ENCODE measurements at regions not wholly inside any gene's neighbourhood (a gene's known extent, or its start where the extent isn't known, plus 50 kb on each side); places are given as distances from the start of the nearest gene placed in this dataset.

DNA sequence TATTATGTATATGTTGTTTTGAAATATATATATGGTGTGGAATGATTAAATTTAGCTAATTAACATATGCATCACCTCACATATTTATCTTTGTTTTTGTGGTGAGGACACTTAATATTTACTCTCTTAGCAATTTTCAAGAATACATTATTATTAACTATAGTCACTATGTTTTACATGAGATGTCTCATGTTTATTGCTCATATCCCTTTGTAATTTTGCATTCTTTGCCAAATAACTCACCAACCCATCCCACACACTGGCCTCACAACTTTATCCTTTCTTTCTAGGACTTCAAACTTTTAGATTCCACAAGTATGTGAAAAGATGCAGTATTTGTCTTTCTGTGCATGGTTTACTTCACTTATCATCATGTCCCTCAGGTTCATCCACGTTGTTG lies 950.2 kb upstream of the CADM2 start:
- no peak overlapping the region for H3K27ac Mint-ChIP-seq
- peaks cover 0 to 24% of the 10 kb centered on the region in 2 donors for H3K36me3 Mint-ChIP-seq
- DNase-seq (ENCODE audit: low spot score in 2 of 2): no peak
- ATAC-seq: no peak
- H3K9me3 Mint-ChIP-seq: peaks cover 5 to 27% of the 10 kb centered on the region in 2 donors

DNA sequence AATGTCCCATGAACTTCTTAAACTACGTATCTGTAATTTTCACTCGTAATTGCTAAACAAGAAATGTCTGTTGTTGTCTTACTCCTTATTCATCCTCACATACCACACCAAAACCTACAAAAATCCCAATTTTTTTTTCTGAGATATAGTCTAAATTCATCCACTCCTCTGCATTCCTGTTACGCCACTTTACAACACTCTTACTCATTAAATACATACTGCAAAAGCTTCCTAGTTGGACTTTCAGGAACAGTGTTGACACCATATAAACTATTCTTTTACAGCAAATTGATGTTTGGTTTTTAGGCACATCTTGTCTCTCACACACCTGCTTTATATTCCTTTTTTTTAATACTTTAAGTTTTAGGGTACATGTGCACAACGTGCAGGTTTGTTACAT lies 934.9 kb upstream of the CADM2 start:
- Mint-ChIP-seq H3K36me3 (no peaks in the 10 kb centered on the region), H3K27ac (no peak overlapping the region), H3K9me3 (peaks cover 9 to 19% of the 10 kb centered on the region in 2 donors)
- DNase-seq (ENCODE audit: low spot score in 2 of 2) (no peak), ATAC-seq (no peak)

DNA sequence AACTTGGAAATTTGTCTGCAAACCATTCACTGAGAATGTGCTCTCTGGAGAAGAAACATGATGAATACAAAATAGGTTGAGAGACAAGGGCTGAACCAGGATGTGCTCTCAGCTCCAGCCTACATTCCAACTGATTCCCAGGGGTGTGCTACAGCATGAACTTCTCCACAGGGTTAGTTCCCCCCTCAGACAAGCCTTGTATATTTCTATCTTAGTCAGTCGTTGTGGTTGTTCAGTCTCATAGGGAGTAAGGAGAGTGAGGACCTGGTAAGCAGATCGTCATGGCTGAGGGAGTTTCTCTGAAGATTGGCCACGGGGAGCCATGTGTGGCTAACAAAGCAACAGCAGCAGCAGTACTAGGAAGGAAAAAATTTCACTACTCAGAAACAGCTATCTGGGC lies 919.7 kb upstream of the CADM2 start:
- Mint-ChIP-seq H3K9me3 (peaks cover 44 to 46% of the 10 kb centered on the region in 2 donors), H3K36me3 (no peaks in the 10 kb centered on the region), H3K27ac (no peak overlapping the region)
- DNase-seq (ENCODE audit: low spot score in 2 of 2) (no peak), ATAC-seq (no peak)

DNA sequence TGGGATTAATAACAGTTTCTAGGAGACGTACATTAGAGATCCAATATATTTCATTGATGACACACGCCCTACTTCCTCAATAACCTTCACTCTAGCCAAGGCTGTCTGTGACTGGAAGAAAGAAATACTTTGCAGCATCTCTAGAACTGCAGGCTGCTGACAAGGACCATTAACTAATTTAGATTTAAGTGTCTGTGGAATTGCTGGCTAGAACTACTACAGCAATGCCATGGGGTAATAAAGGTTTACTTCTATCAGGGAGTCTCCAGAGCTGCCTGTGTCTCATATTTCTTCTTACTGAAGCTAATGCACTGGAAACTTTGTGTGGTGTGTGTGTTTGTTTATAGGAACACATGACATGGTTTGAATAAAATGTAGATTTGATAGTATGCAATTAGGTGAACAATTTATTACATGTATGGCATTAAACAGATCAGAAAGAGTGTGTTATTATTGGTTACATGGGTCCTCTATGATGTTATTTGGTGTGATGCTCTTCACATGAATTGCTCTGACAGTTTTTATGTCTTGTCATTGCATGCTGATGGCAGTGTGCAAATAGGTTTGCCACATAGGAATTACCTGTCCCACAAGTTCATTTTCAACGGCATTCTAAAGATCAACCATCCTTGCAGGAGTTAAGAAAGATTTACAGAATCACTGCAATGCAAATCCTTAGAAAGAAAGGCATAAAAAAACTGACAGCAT lies 916.2 kb upstream of the CADM2 start:
- ATAC-seq (no peak), DNase-seq (ENCODE audit: low spot score in 2 of 2) (no peak)
- Mint-ChIP-seq H3K36me3 (no peaks in the 10 kb centered on the region), H3K9me3 (peaks cover 20 to 28% of the 10 kb centered on the region in 2 donors), H3K27ac (no peak overlapping the region)

DNA sequence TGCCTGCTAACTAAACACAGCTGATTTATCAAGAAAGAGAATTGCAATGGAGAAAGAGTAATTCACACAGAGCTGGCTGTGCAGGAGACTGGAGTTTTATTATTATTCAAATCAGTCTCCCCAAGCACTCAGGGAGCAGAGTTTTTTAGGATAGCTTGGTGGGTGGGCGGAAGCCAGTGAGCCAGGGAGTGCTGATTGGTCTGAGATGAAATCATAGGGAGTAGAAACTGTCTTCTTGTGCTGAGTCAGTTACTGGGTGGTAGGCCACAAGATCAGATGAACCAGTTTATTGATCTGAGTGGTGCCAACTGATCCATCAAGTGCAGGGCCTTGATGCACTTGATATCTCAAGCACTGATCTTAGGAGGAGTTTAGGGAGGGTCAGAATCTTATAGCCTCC lies 891.9 kb upstream of the CADM2 start:
- peaks cover 0 to 5% of the 10 kb centered on the region in 2 donors for H3K9me3 Mint-ChIP-seq
- DNase-seq (ENCODE audit: low spot score in 2 of 2): no peak
- no peak overlapping the region for H3K27ac Mint-ChIP-seq
- H3K36me3 Mint-ChIP-seq: peaks cover 0 to 5% of the 10 kb centered on the region in 2 donors
- no peak for ATAC-seq

DNA sequence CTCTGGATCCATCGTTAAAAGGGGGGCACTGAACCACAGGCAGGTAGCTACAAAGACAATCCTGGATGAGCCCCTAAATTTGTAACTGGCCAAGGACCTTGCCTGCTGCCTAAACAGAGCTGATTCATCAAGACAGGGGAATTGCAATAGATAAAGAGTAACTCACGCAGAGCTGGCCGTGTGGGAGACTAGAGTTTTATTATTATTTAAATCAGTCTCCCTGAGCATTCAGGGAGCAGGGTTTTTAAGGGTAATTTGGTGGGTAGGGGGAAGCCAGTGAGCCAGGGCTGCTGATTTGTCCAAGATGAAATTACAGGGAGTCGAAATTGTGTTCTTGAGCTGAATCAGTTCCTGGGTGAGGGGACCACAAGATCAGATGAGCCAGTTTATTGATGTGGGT lies 885.1 kb upstream of the CADM2 start:
- no peak for DNase-seq (ENCODE audit: low spot score in 2 of 2)
- no peak for ATAC-seq
- Mint-ChIP-seq H3K27ac (no peak overlapping the region), H3K36me3 (no peaks in the 10 kb centered on the region), H3K9me3 (peaks cover 4 to 12% of the 10 kb centered on the region in 2 donors)

DNA sequence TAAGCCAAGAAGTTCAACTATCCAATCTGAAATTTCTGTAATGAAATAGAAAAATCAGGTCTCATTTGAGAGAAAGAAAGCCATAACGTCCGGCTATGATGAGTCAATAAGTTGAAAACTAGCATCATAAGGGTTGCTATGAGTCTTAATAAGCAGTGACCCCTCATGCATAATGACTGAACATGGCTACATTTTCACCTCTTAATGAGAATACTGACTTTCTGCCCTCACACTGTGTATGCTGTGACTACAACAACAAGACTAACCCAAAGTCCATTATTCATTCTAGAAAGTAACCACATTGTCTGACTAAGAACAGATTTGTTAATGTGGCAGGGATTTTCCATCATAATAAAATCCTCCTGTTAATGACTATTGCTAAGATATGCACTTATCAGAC lies 884.0 kb upstream of the CADM2 start:
- no peak overlapping the region for H3K27ac Mint-ChIP-seq
- H3K9me3 Mint-ChIP-seq: peaks cover 4 to 12% of the 10 kb centered on the region in 2 donors
- DNase-seq (ENCODE audit: low spot score in 2 of 2): no peak
- H3K36me3 Mint-ChIP-seq: no peaks in the 10 kb centered on the region
- no peak for ATAC-seq

DNA sequence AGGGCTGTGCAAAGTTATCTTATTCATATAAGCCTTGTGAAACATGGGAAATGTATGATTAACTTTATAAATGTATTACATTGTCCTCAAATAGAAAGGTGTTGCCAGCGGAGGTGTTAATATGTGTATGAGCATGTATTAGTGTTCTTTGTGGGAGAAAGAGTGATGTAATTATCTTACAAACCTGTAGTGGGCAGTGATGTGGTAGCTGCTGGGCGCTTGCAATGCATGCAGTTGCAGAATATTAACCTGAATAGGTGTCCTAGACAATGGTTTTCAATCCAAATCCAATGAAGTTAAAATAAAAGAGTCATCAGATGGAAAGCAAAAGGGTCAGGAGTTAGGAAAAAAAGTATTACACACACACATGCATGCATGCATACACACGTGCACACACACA lies 881.3 kb upstream of the CADM2 start:
- Mint-ChIP-seq H3K36me3 (no peaks in the 10 kb centered on the region), H3K27ac (no peak overlapping the region), H3K9me3 (peaks cover 4 to 12% of the 10 kb centered on the region in 2 donors)
- ATAC-seq (no peak), DNase-seq (ENCODE audit: low spot score in 2 of 2) (no peak)

DNA sequence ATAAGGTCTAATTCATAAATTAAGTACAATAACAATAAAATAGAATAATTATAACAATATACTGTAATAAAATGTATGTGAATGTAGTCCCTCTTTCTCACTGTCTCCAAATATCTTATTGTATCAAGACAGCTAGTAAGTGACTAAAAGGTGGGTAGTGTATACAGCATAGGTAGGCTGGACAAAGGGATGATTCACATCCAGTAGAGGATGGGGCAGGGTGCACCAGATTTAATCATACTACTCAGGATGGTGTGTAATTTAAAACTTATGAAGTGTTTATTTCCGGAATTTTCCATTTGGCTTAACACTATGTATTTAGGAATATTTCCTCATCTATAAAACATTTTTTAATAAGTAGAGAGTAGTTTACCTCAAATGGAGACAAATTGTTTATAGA lies 876.1 kb upstream of the CADM2 start:
- H3K36me3 Mint-ChIP-seq: peaks cover 0 to 5% of the 10 kb centered on the region in 2 donors

DNA sequence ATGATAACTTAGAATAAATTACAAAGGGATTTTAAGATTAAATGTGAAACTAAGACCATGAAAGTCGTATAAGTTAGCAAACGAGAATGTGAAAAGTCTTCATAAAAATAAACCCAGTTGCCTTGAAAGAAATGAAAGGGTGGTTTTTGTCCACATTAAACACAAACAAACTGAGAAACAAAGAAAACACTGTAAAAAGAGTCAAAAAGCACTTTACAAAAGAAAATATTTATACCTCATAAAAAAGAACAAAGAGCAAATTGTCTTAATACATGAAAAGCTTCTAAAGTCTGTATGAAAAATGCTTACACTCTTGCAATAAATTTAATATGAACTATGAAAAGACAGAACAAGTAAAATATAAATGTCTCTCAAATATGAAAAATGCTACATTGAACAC lies 865.9 kb upstream of the CADM2 start:
- Mint-ChIP-seq H3K36me3 (peaks cover 0 to 6% of the 10 kb centered on the region in 2 donors), H3K9me3 (peaks cover 8 to 12% of the 10 kb centered on the region in 2 donors), H3K27ac (no peak overlapping the region)
- no peak for DNase-seq (ENCODE audit: low spot score in 2 of 2)
- ATAC-seq: no peak

More for the DNA sequence above, 876.1 kb upstream of the CADM2 start:
- peaks cover 6% of the 10 kb centered on the region in 2 donors for H3K9me3 Mint-ChIP-seq
- ATAC-seq (no peak), DNase-seq (ENCODE audit: low spot score in 2 of 2) (no peak)
- no peak overlapping the region for H3K27ac Mint-ChIP-seq

DNA sequence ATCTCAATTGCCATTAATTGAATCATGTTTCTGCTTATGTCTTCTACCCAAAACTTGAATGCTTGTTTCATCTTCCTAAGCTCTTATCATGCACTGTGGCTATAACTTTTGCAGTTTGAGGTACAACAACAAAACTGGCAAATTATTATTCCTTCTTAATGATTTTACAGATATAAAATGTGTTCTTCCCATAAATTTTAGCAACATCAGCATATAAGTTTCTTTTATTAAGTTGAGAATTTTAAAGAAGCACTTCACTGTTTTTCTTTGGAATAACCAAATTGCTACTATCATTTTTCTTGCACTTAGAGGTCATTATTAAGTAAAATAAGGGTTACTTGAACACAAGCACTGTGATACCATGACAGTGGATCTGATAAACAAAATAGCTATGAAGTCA lies 862.6 kb upstream of the CADM2 start:
- Mint-ChIP-seq H3K36me3 (no peaks in the 10 kb centered on the region), H3K27ac (no peak overlapping the region), H3K9me3 (peaks cover 10 to 19% of the 10 kb centered on the region in 2 donors)
- DNase-seq (ENCODE audit: low spot score in 2 of 2) (no peak), ATAC-seq (no peak)

DNA sequence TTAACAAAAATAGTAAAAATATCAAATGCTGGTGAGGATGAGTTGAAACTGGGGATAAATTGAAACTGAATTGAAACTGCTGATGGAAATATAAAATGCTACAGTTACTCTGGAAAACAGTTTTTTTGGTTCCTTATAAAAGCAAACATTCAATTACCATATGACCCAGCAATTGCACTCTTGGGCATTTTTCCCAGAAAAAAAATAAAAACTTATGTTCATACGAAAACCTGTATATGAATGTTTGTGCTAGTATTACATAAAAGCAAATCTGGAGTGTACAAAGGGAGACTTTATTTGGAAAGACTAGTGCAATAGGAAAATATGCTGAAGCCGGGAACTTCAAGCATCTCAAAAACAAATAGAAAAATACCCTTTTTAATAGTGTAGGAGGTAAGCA lies 857.9 kb upstream of the CADM2 start:
- Mint-ChIP-seq H3K36me3 (peaks cover 0 to 4% of the 10 kb centered on the region in 2 donors), H3K9me3 (peaks cover 24 to 38% of the 10 kb centered on the region in 2 donors)

DNA sequence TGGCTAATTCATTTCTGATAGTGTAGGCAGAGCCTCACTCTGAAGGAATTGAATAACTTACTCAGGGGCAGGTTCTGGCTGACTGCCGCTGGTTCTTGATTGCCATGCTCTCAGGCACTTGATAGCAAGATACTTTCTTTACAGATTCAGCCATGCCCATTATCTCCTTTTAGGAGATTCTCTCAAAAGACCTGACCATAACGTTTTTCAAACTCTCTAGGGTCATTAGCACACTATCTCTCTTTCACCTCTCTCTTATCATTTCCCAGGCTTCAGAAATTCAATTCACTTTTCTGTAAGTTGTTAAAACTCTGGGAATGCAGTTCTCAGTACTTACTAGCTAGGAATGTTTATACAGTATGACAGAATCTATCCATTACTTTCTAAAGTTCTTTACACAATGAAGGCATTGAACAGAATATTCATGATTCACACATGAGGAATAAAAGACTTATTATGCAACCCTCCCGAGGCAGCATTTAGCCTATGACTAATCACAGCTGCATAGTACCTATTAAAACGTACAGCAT lies 850.3 kb upstream of the CADM2 start:
- no peak for DNase-seq (ENCODE audit: low spot score in 2 of 2)
- H3K36me3 Mint-ChIP-seq: peaks cover 0 to 9% of the 10 kb centered on the region in 2 donors
- no peak for ATAC-seq
- H3K9me3 Mint-ChIP-seq: peaks cover 22 to 25% of the 10 kb centered on the region in 2 donors
- H3K27ac Mint-ChIP-seq: no peak overlapping the region

More for the DNA sequence above, 857.9 kb upstream of the CADM2 start:
- DNase-seq (ENCODE audit: low spot score in 2 of 2) (no peak), ATAC-seq (no peak)
- no peak overlapping the region for H3K27ac Mint-ChIP-seq

DNA sequence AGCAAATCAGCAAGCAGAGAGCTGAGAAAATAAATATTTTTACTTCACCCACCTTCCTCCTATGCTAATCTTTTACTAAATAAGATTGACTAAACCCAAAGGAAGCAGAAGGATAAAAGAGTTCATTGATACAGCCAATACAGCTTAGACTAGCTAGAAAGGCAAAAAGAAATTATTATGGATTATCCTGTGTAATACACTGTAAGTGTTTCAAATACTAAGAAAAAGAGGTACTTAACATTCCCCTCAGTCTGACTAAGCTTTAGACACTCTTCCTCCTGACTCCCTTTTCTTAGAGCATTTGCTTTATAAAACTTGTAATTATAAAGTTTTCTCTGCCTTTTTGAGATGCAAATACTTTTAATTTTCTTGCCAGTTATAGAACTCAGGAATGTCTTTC lies 848.9 kb upstream of the CADM2 start:
- DNase-seq (ENCODE audit: low spot score in 2 of 2) (no peak), ATAC-seq (no peak)
- Mint-ChIP-seq H3K9me3 (peaks cover 22% of the 10 kb centered on the region in 2 donors), H3K27ac (no peak overlapping the region), H3K36me3 (peaks cover 0 to 9% of the 10 kb centered on the region in 2 donors)

DNA sequence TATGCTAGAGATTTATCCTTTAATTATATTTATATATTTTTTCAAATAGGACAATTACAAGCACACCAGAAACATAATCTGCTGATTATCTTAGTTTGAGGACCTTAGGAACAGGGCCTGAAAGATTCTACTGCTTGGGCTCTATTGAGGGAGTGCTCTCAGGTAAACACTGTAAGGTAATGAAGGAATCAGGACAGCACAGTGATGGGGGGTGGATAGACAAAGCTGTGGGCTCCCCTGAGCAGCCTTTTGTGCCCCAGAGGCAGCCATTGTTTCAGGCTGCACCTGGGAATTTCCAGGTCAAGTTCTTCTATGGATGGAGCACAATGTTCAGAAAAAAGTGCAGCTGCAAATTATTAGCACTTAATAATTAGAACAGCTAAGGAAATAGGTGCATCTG lies 848.0 kb upstream of the CADM2 start:
- Mint-ChIP-seq H3K36me3 (peaks cover 0 to 5% of the 10 kb centered on the region in 2 donors), H3K27ac (no peak overlapping the region), H3K9me3 (peaks cover 24 to 25% of the 10 kb centered on the region in 2 donors)
- DNase-seq (ENCODE audit: low spot score in 2 of 2) (no peak), ATAC-seq (no peak)

DNA sequence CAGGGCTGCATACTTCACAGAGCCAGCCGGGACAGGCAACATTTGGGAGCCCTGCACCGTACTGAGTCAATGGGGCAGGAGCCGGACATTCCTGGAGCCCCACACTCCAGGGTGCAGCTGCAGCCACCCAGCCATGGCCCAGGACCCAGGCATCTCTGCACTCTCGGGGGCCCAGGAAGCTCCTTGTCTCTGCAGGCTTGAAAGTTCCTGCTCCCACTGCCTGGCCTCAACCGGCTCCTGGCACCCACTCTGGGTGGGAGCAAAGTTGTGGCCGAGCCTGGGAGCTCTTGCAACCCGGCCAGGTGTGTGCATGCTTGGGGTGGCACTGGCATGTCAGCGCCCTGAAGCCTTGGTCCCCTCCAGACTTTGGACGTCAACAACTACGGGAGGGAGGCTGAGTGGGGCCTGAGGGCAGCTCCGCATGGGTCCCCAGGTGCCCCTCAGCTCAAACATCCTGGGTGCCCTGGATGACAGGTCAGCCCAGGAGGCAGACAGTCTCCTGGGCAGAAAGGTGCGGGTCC lies 833.5 kb upstream of the CADM2 start:
- no peaks in the 10 kb centered on the region for H3K36me3 Mint-ChIP-seq
- DNase-seq (ENCODE audit: low spot score in 2 of 2): no peak
- ATAC-seq: no peak
- peaks cover 8 to 14% of the 10 kb centered on the region in 2 donors for H3K9me3 Mint-ChIP-seq
- no peak overlapping the region for H3K27ac Mint-ChIP-seq

DNA sequence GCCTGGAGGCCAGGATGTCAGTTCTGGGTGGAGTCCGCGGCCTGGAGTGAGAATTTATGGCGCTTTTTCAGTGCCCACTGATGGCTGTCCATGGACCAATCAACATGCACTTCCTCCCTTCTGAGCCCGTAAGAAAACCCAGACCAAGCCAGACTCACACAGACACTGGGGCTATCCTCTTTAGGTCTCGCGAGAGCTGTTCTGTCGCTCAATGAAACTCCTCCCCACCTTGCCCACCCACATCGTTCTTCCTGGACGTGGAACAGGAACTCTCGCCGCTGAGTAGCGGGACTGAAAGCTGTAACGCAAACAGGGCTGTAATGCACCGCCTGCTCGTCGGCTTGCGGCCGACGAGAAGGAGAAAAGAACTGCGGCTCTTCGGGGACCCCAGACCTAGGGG lies 833.0 kb upstream of the CADM2 start:
- Mint-ChIP-seq H3K36me3 (no peaks in the 10 kb centered on the region), H3K27ac (no peak overlapping the region), H3K9me3 (peaks cover 8 to 14% of the 10 kb centered on the region in 2 donors)
- no peak for DNase-seq (ENCODE audit: low spot score in 2 of 2)
- ATAC-seq: no peak

DNA sequence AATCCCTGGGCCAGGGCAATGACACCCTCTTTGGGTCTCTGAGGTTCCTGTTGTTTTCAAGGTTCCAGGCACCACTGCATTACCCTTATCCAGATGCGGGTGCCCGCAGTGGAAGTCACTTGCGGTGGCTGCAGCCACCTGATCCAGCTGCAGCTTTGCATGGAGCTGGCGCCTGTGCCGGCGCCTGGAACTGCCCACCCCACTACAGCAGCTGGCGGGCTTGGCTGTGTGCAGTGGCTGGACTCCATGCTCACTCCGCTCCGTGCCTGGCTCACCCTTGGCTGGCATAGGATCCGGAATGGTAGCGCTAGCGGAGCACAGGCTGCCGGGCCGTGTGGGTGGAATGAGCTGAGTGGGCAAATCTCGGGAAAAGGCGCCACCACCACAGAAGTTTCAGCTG lies 832.6 kb upstream of the CADM2 start:
- no peak overlapping the region for H3K27ac Mint-ChIP-seq
- ATAC-seq (no peak), DNase-seq (ENCODE audit: low spot score in 2 of 2) (no peak)
- peaks cover 8 to 14% of the 10 kb centered on the region in 2 donors for H3K9me3 Mint-ChIP-seq
- H3K36me3 Mint-ChIP-seq: no peaks in the 10 kb centered on the region

All from activated naive CD4-positive, alpha-beta T cell treated with anti-CD3 and anti-CD28 coated beads, Interleukin-2, amount 50 U/mL, for 72 hours (primary cell).